ENCODE measurements at regions not wholly inside any gene's neighbourhood (a gene's known extent, or its start where the extent isn't known, plus 50 kb on each side); places are given as distances from the start of the nearest gene placed in this dataset.

GRCh38 chr4:107548211-107548905, 171.7 kb downstream of the PAPSS1 start:
- no peak for TF ChIP-seq POLR2A (IDR thresholded peaks at IDR 0.05; ENCODE audit: low read depth)
- TF ChIP-seq, protein P1, sequence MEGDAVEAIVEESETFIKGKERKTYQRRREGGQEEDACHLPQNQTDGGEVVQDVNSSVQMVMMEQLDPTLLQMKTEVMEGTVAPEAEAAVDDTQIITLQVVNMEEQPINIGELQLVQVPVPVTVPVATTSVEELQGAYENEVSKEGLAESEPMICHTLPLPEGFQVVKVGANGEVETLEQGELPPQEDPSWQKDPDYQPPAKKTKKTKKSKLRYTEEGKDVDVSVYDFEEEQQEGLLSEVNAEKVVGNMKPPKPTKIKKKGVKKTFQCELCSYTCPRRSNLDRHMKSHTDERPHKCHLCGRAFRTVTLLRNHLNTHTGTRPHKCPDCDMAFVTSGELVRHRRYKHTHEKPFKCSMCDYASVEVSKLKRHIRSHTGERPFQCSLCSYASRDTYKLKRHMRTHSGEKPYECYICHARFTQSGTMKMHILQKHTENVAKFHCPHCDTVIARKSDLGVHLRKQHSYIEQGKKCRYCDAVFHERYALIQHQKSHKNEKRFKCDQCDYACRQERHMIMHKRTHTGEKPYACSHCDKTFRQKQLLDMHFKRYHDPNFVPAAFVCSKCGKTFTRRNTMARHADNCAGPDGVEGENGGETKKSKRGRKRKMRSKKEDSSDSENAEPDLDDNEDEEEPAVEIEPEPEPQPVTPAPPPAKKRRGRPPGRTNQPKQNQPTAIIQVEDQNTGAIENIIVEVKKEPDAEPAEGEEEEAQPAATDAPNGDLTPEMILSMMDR (IDR thresholded peaks at IDR 0.05): no peak
- no peak for TF ChIP-seq EP300 (IDR thresholded peaks at IDR 0.05)
